ENCODE measurements at regions not wholly inside any gene's neighbourhood (a gene's known extent, or its start where the extent isn't known, plus 50 kb on each side); places are given as distances from the start of the nearest gene placed in this dataset.
"Not testable (repeated sequence)": the region's sequence is repeated elsewhere in the genome, so short reads cannot be mapped to it uniquely, and the experiment has no call there.

DNA sequence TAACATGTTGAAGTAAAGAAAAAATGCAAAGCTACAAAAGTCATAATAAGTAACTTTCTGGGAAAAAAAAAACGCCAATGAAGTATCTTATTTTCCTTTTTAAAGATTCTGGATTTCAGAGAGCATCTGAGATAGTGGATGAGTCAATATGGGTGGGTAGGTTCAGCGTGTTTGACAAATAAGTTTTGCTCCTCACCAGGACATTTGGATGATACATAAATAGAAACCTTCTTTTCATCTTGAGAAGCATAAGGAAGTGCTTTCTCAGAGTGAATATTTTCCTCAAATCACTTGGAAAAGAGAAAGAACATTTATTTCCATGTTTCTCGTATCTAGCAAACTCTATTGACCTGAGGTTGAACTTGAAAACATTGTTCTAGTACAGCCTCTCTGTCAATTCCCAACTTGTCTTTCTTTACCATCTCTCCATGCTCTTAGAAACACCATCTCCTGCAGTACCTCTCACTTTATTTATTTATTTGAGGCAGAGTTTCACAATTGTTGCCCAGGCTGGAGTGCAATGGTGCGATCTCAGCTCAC lies 463.2 kb downstream of the KLF5 start:
- TF ChIP-seq, protein P1, sequence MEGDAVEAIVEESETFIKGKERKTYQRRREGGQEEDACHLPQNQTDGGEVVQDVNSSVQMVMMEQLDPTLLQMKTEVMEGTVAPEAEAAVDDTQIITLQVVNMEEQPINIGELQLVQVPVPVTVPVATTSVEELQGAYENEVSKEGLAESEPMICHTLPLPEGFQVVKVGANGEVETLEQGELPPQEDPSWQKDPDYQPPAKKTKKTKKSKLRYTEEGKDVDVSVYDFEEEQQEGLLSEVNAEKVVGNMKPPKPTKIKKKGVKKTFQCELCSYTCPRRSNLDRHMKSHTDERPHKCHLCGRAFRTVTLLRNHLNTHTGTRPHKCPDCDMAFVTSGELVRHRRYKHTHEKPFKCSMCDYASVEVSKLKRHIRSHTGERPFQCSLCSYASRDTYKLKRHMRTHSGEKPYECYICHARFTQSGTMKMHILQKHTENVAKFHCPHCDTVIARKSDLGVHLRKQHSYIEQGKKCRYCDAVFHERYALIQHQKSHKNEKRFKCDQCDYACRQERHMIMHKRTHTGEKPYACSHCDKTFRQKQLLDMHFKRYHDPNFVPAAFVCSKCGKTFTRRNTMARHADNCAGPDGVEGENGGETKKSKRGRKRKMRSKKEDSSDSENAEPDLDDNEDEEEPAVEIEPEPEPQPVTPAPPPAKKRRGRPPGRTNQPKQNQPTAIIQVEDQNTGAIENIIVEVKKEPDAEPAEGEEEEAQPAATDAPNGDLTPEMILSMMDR (conservative IDR thresholded peaks at IDR 0.05) = no peak

DNA sequence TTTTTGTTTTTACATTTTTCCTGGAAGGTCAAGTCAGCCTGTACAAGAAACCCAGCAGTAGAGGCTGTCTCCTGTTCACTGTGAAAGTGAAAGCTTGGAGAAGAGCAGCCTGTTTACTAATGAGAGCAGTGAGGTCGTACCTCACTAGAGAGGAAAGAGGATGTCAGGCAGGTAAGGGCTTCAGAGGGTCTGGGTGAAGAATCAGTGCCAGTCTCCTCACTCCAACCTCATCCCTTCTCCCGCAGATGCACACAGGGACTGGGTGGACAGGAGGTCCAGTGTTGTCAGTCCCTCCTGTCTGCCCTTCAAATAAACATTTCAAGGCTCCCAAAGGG lies 462.5 kb downstream of the KLF5 start:
- TF ChIP-seq, protein P1 (conservative IDR thresholded peaks at IDR 0.05) = no peak
- H3K27ac ChIP-seq = no peak overlapping the region

More for the DNA sequence above, 463.2 kb downstream of the KLF5 start:
- H3K27ac ChIP-seq = no peak overlapping the region

DNA sequence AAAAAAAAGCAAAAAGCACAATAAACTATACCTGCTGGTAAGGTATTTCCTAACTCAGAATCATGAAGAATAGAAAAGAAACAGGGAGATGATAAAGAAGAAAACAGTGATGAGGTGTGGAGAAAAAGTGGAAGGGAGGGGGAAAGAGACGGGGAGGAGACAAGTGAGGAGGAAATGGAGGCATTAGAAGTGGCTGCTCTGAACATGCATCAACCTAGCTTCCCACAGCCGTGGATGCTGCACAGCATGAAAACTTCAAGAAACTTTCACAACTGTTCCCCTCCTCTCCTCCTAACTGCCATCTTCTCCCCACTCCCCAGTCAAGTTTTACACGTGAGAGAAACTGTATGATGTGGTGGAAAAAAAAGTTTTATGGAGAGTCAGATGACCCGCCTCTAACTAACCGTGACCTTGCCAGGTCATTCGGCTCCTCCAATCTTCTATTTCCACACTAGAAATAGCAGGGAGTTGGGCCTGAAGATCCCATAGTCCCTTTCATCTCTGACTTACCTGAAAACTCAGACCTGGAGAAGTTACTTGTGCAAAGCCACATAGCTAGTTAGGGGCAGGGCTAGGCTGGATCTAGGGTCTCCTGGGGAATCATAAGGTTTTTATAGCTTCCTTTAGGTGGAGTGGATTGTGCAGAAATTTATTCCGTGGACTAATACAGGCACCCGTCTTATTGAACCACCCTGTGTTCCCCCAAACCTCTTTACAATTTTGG lies 461.9 kb downstream of the KLF5 start:
- TF ChIP-seq, protein P1 (conservative IDR thresholded peaks at IDR 0.05) = no peak
- H3K27ac ChIP-seq = no peak overlapping the region

DNA sequence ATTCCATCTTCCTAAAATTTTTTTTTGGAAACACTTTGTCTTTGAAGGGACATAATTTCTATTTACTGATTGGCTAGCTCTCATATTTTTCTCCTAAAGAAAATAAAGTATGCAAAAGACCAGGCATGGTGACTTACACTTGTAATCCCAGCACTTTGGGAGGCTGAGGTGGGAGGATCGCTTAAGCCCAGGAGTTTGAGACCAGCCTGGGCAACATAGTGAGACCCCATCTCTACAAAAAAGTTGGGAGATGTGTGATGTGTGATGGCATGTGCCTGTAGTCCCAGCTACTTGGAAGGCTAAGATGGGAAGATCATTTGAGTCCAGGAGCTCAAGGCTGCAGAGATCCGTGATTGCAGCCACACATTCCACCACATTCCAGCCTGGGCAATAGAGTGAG lies 461.3 kb downstream of the KLF5 start:
- H3K27ac ChIP-seq = not testable (repeated sequence)

DNA sequence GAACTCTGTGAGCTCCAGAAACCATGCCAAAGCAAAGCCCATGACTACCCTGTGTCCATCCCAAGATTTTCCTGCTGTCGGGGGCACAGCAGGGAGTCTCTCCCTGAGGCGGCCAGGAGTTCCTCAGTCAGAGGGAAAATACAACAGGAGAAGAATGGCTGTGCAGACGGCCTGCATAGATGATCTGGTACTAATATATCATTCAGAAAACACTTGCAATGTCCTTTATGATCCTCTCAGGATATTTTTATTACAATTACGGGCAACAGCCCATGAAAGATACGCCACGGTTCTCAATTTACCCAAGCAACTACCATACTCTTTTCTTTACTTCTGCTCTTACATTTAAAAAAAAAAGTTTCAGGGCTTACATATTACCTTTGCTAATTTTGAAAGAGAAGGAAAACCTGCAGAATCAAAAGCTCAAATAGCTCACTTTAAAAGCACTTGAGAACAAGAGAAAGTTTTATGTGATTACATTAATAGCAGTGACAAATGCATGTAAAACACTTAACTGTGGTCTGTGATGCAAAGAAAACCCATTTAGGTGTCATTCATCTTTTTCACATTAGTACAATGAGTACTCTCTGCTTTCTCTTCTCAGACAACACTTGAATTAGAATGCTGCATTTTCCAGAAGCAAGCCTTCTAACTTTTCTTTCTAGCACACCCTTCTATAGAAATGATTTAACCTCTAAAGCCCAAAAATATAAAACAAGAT lies 460.8 kb downstream of the KLF5 start:
- H3K27ac ChIP-seq = no peak overlapping the region
- TF ChIP-seq, protein P1 (conservative IDR thresholded peaks at IDR 0.05) = no peak

DNA sequence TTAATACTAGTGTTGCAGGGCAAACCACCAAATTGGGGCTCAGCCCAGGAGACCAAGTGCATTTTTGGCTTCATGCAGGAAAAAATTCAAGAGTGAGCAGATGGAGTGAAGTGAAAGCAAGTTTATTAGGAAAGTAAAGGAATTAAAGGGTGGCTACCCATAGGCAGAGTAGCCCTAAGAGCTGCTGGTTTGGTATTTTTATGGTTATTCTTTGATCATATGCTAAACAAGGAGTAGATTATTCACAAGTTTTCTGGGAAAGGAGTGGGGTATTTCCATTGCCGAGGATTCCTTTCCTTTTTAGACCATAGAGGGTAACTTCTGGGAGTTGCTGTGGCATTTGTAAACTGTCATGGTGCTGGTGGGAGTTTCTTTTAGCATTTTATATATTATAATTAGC lies 459.0 kb downstream of the KLF5 start:
- TF ChIP-seq, protein P1 (conservative IDR thresholded peaks at IDR 0.05) = no peak
- H3K27ac ChIP-seq = no peak overlapping the region

DNA sequence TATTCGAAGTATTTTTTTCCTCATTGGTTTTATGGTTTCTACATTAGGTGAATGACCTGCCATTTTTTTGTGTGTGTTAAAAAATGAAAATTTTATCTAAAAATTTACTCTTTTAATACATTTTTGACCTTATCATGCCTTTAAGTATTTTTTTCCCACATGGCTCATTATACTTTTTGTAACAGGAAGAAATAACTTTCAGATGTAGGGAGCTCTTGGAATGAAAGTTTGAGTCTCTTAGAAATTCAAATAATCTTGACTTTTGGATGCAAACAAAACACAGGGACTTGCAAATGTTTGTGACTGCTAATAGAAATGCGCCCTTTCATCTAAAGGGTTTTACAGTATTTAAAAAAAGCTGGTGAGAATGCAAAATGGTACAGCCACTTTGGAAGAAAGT lies 457.9 kb downstream of the KLF5 start:
- TF ChIP-seq, protein P1 (conservative IDR thresholded peaks at IDR 0.05) = no peak

DNA sequence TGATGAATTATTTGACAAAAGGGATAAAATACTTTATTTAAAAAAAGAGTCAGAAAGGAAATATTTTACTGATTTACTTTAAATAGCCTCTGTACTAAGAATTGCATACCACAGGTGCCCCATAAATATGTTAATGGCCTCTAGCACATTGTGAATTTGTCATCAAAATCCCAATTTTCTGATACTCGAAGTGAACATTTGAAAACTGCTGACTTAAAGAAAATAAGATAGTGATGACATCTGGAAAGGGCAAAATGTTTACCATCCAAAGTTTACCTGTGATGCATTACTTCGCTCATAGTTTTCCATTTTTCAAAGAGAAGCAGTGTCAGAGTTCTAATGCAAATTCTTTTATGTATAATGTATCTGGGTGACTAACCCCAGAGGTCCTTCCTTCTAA lies 455.4 kb downstream of the KLF5 start:
- TF ChIP-seq, protein P1 (conservative IDR thresholded peaks at IDR 0.05) = no peak
- H3K27ac ChIP-seq = no peak overlapping the region

More for the DNA sequence above, 457.9 kb downstream of the KLF5 start:
- no peak overlapping the region for H3K27ac ChIP-seq
